Large intestine (tissue), 3 donors: ENCODE measurements at regions not wholly inside any gene's neighbourhood (a gene's known extent, or its start where the extent isn't known, plus 50 kb on each side); places are given as distances from the start of the nearest gene placed in this dataset.
A peak's percentile ranks its signal among the peaks of the same experiment; 100 is the strongest.

ENCODE experiments used
- DNase-seq, 2 donors: peaks; one replicate each; pipeline versions ENCODE4 v3.0.0 to v3.0.0-alpha.2; 2013
- H3K27ac ChIP-seq: one replicate; pipeline ENCODE4 v1.5.1; 2013; ENCODE audit warnings: low read length
- H3K27me3 ChIP-seq: 2 replicates; pipeline ENCODE4 v1.6.1; 2013; ENCODE audit warnings: low read length; ENCODE audit not compliant: control insufficient read depth, insufficient read depth
- H3K36me3 ChIP-seq: 2 replicates; pipeline ENCODE4 v1.6.1; 2013; ENCODE audit warnings: low read length; ENCODE audit not compliant: control insufficient read depth, insufficient read depth
- H3K4me1 ChIP-seq: one replicate; pipeline ENCODE4 v1.6.1; 2013; ENCODE audit warnings: low read length; ENCODE audit not compliant: control insufficient read depth, insufficient read depth
- H3K4me3 ChIP-seq: one replicate; pipeline ENCODE4 v1.5.1; 2013; ENCODE audit warnings: low read length
- H3K9me3 ChIP-seq: one replicate; pipeline ENCODE4 v1.6.1; 2013; ENCODE audit warnings: mild to moderate bottlenecking, low read depth, low read length, moderate library complexity; ENCODE audit not compliant: control insufficient read depth
- WGBS: methylation state at CpG from one replicate; pipeline ENCODE4 v1.1.5; 2013; ENCODE audit warnings: low lambda C conversion rate; ENCODE audit not compliant: insufficient coverage; 5-methylcytosine and 5-hydroxymethylcytosine counted together

DNA sequence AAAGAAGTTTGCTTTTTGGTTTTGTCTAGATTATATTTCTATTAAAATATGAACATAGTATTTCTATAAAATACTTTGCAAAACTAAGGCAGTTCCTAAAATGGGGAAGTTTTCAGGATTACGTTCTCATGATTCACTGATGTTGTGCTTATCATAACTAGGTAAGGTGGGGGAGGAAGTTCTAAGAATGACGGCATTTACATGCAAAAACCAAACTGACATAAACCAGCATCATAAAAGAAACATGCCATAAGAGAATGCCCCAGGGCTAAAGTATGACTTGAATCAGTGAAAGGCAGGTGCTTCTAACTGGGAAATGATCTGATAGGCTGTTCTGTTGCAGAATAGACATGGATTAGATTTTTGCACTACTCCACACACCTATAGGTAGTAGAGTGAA lies 204.7 kb upstream of the JADE1 start:
- H3K4me1 ChIP-seq = peaks cover 17% of the 10 kb centered on the region
- no peaks in the 10 kb centered on the region for H3K36me3 ChIP-seq
- DNase-seq = peak; percentile 27 to 47
- no peaks in the 10 kb centered on the region for H3K27me3 ChIP-seq
- 60% methylated on average over 1 of the region's 2 CpGs for WGBS
- H3K4me3 ChIP-seq = no peak overlapping the region
- H3K9me3 ChIP-seq = no peaks in the 10 kb centered on the region
- H3K27ac ChIP-seq = no peak overlapping the region

DNA sequence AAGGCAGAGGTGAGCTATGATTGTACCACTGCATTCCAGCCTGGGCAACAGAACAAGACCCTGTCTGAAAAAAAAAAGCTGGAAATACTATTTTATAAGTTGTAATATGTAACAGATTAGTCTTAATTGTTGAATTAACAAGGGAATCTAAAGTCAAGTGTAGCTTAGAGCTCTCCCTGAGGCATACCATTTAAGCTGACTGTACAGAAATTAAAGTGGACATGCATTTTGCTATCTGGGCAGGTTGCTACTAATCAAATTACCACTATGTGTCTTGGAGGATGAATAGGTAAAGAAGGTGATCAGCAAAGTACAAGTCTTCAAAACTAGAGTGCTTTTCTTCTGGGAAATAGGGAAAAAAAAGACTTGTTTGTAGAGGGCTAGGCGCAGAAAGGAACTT lies 205.3 kb upstream of the JADE1 start:
- H3K4me1 ChIP-seq = peaks cover 22% of the 10 kb centered on the region
- H3K4me3 ChIP-seq = no peak overlapping the region
- no peaks in the 10 kb centered on the region for H3K27me3 ChIP-seq
- no CpG with 5 or more reads among the region's 1 CpG for WGBS
- H3K36me3 ChIP-seq = no peaks in the 10 kb centered on the region
- no peak overlapping the region for H3K27ac ChIP-seq
- no peaks in the 10 kb centered on the region for H3K9me3 ChIP-seq
- DNase-seq = no peak

DNA sequence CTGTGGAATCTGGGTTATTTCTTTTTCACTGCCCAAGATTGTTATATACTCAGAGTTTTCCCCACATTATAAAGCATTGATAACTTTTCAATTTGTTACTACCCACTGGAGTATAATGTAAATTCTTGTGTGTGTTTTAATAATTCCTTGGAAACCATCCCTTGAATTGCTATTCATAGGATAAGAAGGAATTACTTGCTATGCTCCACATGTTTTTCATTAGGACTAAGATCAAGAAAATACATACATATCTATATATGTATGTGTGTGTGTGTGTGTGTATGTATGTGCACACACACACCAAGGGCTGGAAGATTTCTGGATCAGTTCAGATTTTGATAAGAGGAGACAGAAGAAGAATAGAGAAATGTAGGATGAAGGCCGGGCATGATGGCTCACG lies 206.4 kb upstream of the JADE1 start:
- Histone ChIP-seq H3K9me3 (no peaks in the 10 kb centered on the region), H3K36me3 (no peaks in the 10 kb centered on the region), H3K27me3 (no peaks in the 10 kb centered on the region), H3K4me1 (peaks cover 22% of the 10 kb centered on the region), H3K4me3 (no peak overlapping the region), H3K27ac (no peak overlapping the region)
- no peak for DNase-seq
- no CpG with 5 or more reads among the region's 2 CpGs for WGBS

- no peak overlapping the region for H3K4me3 ChIP-seq
- no CpG with 5 or more reads among the region's 1 CpG for WGBS
- no peak for DNase-seq
- no peaks in the 10 kb centered on the region for H3K27me3 ChIP-seq
- H3K4me1 ChIP-seq = peaks cover 22% of the 10 kb centered on the region
- no peaks in the 10 kb centered on the region for H3K36me3 ChIP-seq
- no peaks in the 10 kb centered on the region for H3K9me3 ChIP-seq
- no peak overlapping the region for H3K27ac ChIP-seq
Measured at GRCh38 chr4:128601991-128602695, 207.4 kb upstream of the JADE1 start.

DNA sequence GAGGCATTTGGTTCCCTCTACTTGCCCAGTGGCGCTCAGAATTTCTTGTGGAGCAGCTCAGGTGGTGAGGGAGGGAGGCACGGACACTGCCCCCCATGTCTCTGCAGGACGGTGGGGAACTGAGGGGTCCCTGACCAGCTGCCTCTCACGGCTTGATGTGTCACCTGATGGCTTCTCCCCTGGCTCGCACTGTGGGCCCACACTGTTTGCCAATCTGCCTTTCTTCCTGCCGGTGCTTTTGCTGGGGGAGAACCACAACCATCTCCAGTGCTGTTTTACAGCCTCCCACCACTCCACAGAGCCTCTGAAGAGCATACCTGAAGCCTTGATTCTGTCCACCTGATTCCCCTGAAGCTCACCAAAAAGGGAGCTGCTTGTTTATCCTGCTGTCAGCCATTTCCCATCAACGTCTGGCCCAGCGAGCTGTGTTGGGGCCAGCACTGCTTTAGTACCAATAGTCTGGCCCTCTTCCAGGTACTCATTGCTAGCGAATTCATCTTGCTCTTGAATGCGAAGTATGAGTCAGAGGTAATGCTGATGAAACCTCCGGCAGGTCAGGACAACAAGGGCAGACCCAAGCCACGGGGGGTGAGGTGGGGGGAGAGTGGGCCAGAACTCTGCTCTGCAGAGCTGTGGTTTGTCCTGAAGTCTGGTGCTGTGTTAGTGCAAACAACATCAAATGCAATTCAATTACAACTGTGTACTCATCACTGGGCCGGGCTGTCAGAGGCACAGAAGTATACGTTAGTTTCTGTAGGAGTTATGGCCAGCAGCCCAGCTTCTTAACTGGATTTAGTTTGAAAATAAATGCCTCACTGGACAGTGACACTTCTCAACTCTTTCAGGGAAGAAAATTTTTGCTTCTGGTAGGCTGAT lies 208.3 kb upstream of the JADE1 start:
- no peaks in the 10 kb centered on the region for H3K27me3 ChIP-seq
- no peaks in the 10 kb centered on the region for H3K36me3 ChIP-seq
- H3K4me3 ChIP-seq = no peak overlapping the region
- H3K4me1 ChIP-seq = peaks cover 22% of the 10 kb centered on the region
- DNase-seq = peak; percentile 64 to 81
- no peaks in the 10 kb centered on the region for H3K9me3 ChIP-seq
- WGBS = no CpG with 5 or more reads among the region's 14 CpGs
- peak overlapping the region; percentile 75 for H3K27ac ChIP-seq

GRCh38 chr4:128600410-128600809 lies 209.1 kb upstream of the JADE1 start:
- H3K27me3 ChIP-seq = no peaks in the 10 kb centered on the region
- peak overlapping the region; percentile 75 for H3K27ac ChIP-seq
- H3K4me3 ChIP-seq = no peak overlapping the region
- peaks cover 22% of the 10 kb centered on the region for H3K4me1 ChIP-seq
- 20% methylated on average over 1 of the region's 3 CpGs for WGBS
- peak; percentile 36 to 78 for DNase-seq
- no peaks in the 10 kb centered on the region for H3K9me3 ChIP-seq
- H3K36me3 ChIP-seq = no peaks in the 10 kb centered on the region

- Histone ChIP-seq H3K4me1 (peaks cover 22% of the 10 kb centered on the region), H3K27ac (no peak overlapping the region), H3K36me3 (no peaks in the 10 kb centered on the region), H3K27me3 (no peaks in the 10 kb centered on the region), H3K9me3 (peaks cover 6% of the 10 kb centered on the region), H3K4me3 (no peak overlapping the region)
- WGBS = no CpG with 5 or more reads among the region's 3 CpGs
- no peak for DNase-seq
Measured at GRCh38 chr4:128597500-128597899, 212.0 kb upstream of the JADE1 start.

GRCh38 chr4:128596853-128597252 lies 212.6 kb upstream of the JADE1 start:
- Histone ChIP-seq H3K4me1 (peaks cover 22% of the 10 kb centered on the region), H3K36me3 (no peaks in the 10 kb centered on the region), H3K4me3 (no peak overlapping the region), H3K27ac (no peak overlapping the region), H3K27me3 (no peaks in the 10 kb centered on the region), H3K9me3 (peaks cover 6% of the 10 kb centered on the region)
- 95% methylated on average over 2 of the region's 2 CpGs for WGBS
- no peak for DNase-seq

- Histone ChIP-seq H3K9me3 (peaks cover 6% of the 10 kb centered on the region), H3K4me1 (peaks cover 16% of the 10 kb centered on the region), H3K27ac (no peak overlapping the region), H3K4me3 (no peak overlapping the region), H3K27me3 (no peaks in the 10 kb centered on the region), H3K36me3 (no peaks in the 10 kb centered on the region)
- DNase-seq = no peak
- no CpG with 5 or more reads among the region's 5 CpGs for WGBS
Measured at GRCh38 chr4:128596115-128596514, 213.4 kb upstream of the JADE1 start.

DNA sequence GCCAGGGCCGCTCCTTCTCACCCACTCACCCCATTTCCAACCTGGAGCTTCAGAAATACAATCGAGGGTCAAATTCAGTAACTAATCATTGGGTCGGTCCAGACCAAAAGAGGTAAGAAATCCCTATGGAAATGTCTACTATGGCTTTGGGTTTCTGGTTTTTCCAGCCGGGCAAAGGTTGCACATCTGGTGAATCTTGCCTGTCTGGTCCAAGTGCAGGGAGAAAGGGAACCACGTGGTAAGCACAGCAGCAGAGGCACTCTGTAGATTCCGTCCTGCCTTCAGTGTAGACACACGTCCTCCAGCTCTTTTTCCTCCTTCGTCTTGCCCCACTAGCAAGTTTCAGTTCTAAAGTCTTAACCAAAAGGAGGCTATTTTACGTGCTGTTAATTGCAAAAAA lies 218.0 kb upstream of the JADE1 start:
- Histone ChIP-seq H3K4me3 (no peak overlapping the region), H3K9me3 (peaks cover 6% of the 10 kb centered on the region), H3K4me1 (no peaks in the 10 kb centered on the region), H3K27ac (no peak overlapping the region), H3K27me3 (no peaks in the 10 kb centered on the region), H3K36me3 (no peaks in the 10 kb centered on the region)
- no CpG with 5 or more reads among the region's 9 CpGs for WGBS
- peak in 1 of 2 donors; percentile 45 for DNase-seq
